Right lobe of liver (tissue), 4 donors: ENCODE measurements at regions not wholly inside any gene's neighbourhood (a gene's known extent, or its start where the extent isn't known, plus 50 kb on each side); places are given as distances from the start of the nearest gene placed in this dataset.

Source experiments
- POLR2A ChIP-seq: fragments of 450-650 bp; IDR thresholded peaks from one replicate; pipeline ENCODE4 v1.6.1; 2017; ENCODE audit warnings: antibody characterized with exemption, mild to moderate bottlenecking
- TF ChIP-seq, protein P1 (sequence below), 4 donors: fragments of 200-600 bp in 3 of 4; fragments of 450-650 bp in 1 of 4; IDR thresholded peaks; one replicate each; pipeline versions ENCODE4 v1.5.1 to v1.8.0; 2016 to 2022; ENCODE audit warnings: antibody characterized with exemption in 4 of 4, mild to moderate bottlenecking in 2 of 4
- donor health status: DM: no; HTN: no; CAD: no.
- donor health status: DM: no; HTN: no; CAD: no.
- donor health status: DM: no; HTN: yes; CAD: no.

GRCh38 chr1:232267092-232267836, 362.7 kb downstream of the SIPA1L2 start:
- TF ChIP-seq, protein P1, sequence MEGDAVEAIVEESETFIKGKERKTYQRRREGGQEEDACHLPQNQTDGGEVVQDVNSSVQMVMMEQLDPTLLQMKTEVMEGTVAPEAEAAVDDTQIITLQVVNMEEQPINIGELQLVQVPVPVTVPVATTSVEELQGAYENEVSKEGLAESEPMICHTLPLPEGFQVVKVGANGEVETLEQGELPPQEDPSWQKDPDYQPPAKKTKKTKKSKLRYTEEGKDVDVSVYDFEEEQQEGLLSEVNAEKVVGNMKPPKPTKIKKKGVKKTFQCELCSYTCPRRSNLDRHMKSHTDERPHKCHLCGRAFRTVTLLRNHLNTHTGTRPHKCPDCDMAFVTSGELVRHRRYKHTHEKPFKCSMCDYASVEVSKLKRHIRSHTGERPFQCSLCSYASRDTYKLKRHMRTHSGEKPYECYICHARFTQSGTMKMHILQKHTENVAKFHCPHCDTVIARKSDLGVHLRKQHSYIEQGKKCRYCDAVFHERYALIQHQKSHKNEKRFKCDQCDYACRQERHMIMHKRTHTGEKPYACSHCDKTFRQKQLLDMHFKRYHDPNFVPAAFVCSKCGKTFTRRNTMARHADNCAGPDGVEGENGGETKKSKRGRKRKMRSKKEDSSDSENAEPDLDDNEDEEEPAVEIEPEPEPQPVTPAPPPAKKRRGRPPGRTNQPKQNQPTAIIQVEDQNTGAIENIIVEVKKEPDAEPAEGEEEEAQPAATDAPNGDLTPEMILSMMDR (IDR thresholded peaks at IDR 0.05), result no peak
- no peak for TF ChIP-seq POLR2A
